ENCODE measurements at regions not wholly inside any gene's neighbourhood (a gene's known extent, or its start where the extent isn't known, plus 50 kb on each side); places are given as distances from the start of the nearest gene placed in this dataset.

DNA sequence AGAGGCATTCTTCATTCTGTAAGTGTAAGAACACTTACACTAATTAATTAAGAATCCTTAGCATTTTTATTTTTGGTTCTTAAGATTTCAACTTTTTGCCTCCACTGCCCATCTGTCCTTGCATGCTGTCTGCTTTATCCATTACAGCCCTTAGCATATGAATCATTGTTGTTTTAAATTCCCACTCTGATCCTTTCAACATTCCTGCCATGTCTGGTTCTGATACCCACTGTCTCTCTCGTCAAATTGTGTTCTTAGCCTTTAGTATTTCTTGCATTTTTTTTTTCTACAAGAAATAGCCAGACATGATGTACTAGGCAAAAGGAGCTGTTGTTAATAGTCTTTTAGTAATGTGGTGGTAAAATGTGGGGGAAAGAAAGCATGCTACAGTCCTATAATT lies 1360.0 kb downstream of the TECRL start:
- TF ChIP-seq ZKSCAN8 (CRISPR knock-in tag; IDR thresholded peaks at IDR 0.05; ENCODE audit: borderline replicate concordance) (no peak), ZBTB7B (CRISPR knock-in tag; IDR thresholded peaks at IDR 0.05) (no peak), SALL2 (CRISPR knock-in tag; IDR thresholded peaks at IDR 0.05) (no peak), HNRNPUL1 (IDR thresholded peaks at IDR 0.05; ENCODE audit: low read depth, low read length) (no peak), RARG (CRISPR knock-in tag; IDR thresholded peaks at IDR 0.05; ENCODE audit: low read depth) (no peak), ZNF513 (CRISPR knock-in tag; conservative IDR thresholded peaks at IDR 0.05) (no peak), MTA3 (CRISPR knock-in tag; IDR thresholded peaks at IDR 0.05) (no peak)
- TF ChIP-seq, protein P1, sequence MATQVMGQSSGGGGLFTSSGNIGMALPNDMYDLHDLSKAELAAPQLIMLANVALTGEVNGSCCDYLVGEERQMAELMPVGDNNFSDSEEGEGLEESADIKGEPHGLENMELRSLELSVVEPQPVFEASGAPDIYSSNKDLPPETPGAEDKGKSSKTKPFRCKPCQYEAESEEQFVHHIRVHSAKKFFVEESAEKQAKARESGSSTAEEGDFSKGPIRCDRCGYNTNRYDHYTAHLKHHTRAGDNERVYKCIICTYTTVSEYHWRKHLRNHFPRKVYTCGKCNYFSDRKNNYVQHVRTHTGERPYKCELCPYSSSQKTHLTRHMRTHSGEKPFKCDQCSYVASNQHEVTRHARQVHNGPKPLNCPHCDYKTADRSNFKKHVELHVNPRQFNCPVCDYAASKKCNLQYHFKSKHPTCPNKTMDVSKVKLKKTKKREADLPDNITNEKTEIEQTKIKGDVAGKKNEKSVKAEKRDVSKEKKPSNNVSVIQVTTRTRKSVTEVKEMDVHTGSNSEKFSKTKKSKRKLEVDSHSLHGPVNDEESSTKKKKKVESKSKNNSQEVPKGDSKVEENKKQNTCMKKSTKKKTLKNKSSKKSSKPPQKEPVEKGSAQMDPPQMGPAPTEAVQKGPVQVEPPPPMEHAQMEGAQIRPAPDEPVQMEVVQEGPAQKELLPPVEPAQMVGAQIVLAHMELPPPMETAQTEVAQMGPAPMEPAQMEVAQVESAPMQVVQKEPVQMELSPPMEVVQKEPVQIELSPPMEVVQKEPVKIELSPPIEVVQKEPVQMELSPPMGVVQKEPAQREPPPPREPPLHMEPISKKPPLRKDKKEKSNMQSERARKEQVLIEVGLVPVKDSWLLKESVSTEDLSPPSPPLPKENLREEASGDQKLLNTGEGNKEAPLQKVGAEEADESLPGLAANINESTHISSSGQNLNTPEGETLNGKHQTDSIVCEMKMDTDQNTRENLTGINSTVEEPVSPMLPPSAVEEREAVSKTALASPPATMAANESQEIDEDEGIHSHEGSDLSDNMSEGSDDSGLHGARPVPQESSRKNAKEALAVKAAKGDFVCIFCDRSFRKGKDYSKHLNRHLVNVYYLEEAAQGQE (IDR thresholded peaks at IDR 0.05; ENCODE audit: borderline replicate concordance in 1 of 2, low read depth in 1 of 2, low read length in 2 of 2) = no peak

All from HepG2 (cell line).